ENCODE measurements at regions not wholly inside any gene's neighbourhood (a gene's known extent, or its start where the extent isn't known, plus 50 kb on each side); places are given as distances from the start of the nearest gene placed in this dataset.

GRCh38 chr6:113600551-113601339, 256.4 kb upstream of the MARCKS start:
- no peak overlapping the region for H3K9ac ChIP-seq (ENCODE audit: low read length)
- BruUV-seq (replicated peaks) = no TSS peak
- no peaks in the 10 kb centered on the region for H3K9me2 ChIP-seq (ENCODE audit: insufficient read depth)
- no peak overlapping the region for H3K4me3 ChIP-seq (replicated peaks in 1 of 2; ENCODE audit: low read depth in 1 of 2, low read length in 2 of 2)
- CTCF ChIA-PET = no interaction called here
- DNase-seq (ENCODE audit: low read depth, low spot score) (no peak), ATAC-seq (no peak)
- H3K79me2 ChIP-seq (ENCODE audit: insufficient read depth, low read length) = no peaks in the 10 kb centered on the region
- intact Hi-C loops (cut with micrococcal nuclease) = no loop called here
- no peaks in the 10 kb centered on the region for H3K27me3 ChIP-seq (ENCODE audit: insufficient read depth, low read length)
- H3K36me3 ChIP-seq (ENCODE audit: control insufficient read depth in 1 of 2, insufficient read depth in 2 of 2, low read length in 2 of 2) = no peaks in the 10 kb centered on the region
- POLR2A ChIA-PET = no interaction called here
- H3K4me1 ChIP-seq (ENCODE audit: control insufficient read depth in 1 of 2, insufficient read depth in 2 of 2, low read length in 2 of 2) = no peaks in the 10 kb centered on the region
- no peak overlapping the region for H3K4me2 ChIP-seq (ENCODE audit: low read length)
- H3K27ac ChIP-seq (ENCODE audit: low read depth, low read length) = no peak overlapping the region
- no peak overlapping the region for H2AFZ ChIP-seq (ENCODE audit: low read depth, low read length, poor library complexity, severe bottlenecking)
- H3K9me3 ChIP-seq (ENCODE audit: control insufficient read depth in 1 of 2, insufficient read depth in 1 of 2, low read depth in 1 of 2, low read length in 2 of 2) = no peaks in the 10 kb centered on the region
- H4K20me1 ChIP-seq (ENCODE audit: insufficient read depth) = no peaks in the 10 kb centered on the region
- RAD21 ChIA-PET (ENCODE audit: low non-redundant PET in 1 of 2, low total read pairs in 2 of 2, uncharacterized antibody in 2 of 2, unreplicated experiment in 2 of 2) = no interaction called here
- TF ChIP-seq REST (IDR thresholded peaks at IDR 0.05; ENCODE audit: low read depth) (no peak), EZH2 (IDR thresholded peaks at IDR 0.05) (no peak), EZH2phosphoT487 (IDR thresholded peaks at IDR 0.05; ENCODE audit: borderline replicate concordance) (no peak), FOSL1 (IDR thresholded peaks at IDR 0.05; ENCODE audit: low read depth) (no peak), MAX (IDR thresholded peaks at IDR 0.05) (no peak), ELF1 (IDR thresholded peaks at IDR 0.05; ENCODE audit: borderline replicate concordance, low read depth) (no peak), CBX3 (IDR thresholded peaks at IDR 0.05; ENCODE audit: low read depth) (no peak), SIN3A (IDR thresholded peaks at IDR 0.05; ENCODE audit: low read depth) (no peak), ZFX (IDR thresholded peaks at IDR 0.05) (no peak), EGR1 (IDR thresholded peaks at IDR 0.05; ENCODE audit: low read depth) (no peak), SRF (IDR thresholded peaks at IDR 0.05; ENCODE audit: low read depth) (no peak), TCF7L2 (IDR thresholded peaks at IDR 0.05; ENCODE audit: borderline replicate concordance, extremely low read depth, insufficient read depth, insufficient read length) (no peak), JUND (IDR thresholded peaks at IDR 0.05) (no peak), POLR2A (IDR thresholded peaks at IDR 0.05; ENCODE audit: borderline replicate concordance, extremely low read depth, insufficient read depth, insufficient read length) (no peak), ZBTB33 (IDR thresholded peaks at IDR 0.05; ENCODE audit: extremely low read depth, insufficient replicate concordance, low read length) (no peak), RAD21 (IDR thresholded peaks at IDR 0.05; ENCODE audit: low read depth) (no peak)
